GM19043 (cell line): ENCODE measurements at regions not wholly inside any gene's neighbourhood (a gene's known extent, or its start where the extent isn't known, plus 50 kb on each side); places are given as distances from the start of the nearest gene placed in this dataset.

Source experiments
- ATAC-seq: cut with Tn5 transposase; IDR thresholded peaks from one replicate; pipeline ENCODE4 v1.9.1; 2021; ENCODE audit warnings: low read depth; ENCODE audit not compliant: unreplicated experiment

GRCh38 chr12:68497702-68498101 lies 113.0 kb upstream of the RAP1B start:
- no peak for ATAC-seq

- ATAC-seq, result no peak
These were observed 112.0 kb upstream of the RAP1B start for GRCh38 chr12:68498736-68499135.

- ATAC-seq, result no peak
These were observed 111.1 kb upstream of the RAP1B start for GRCh38 chr12:68499616-68500015.

DNA sequence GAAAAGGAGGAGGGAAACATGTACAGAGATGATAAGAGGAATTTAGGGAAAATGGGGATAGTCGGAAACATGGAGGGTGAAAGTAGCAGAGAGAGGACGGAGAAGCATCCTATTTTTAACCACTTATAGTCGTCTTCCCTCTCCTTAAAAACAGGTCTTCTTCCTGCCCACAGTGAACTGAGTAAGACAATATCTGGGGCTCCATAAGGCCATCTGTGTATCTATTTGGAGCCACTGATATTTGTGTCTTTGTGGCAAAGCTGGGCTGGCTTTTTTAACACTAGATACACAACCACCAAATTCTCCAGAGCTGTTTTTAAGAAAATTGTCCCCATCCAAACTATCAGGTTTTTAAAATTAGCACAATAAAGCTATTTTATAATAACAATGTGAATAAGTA lies 109.5 kb upstream of the RAP1B start:
- ATAC-seq, result no peak

GRCh38 chr12:68505970-68506369 lies 104.7 kb upstream of the RAP1B start:
- no peak for ATAC-seq

DNA sequence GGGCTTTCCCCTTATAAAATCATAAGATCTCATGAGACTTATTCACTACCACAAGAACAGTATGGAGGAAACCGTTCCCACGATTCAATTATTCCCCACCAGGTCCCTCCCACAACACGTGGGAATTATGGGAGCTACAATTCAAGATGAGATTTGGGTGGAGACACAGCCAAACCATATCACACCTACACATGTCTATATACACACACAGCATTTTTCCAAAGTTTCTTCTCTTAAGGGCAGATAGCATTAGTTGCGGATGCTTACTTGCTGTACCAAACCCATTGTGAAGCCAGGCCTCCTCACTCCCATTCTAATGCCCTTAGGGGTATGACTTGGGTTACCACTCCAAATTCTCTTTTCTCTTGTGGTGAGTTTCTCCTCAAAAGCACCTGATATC lies 104.1 kb upstream of the RAP1B start:
- no peak for ATAC-seq

GRCh38 chr12:68507657-68508056 lies 103.0 kb upstream of the RAP1B start:
- ATAC-seq, result no peak

DNA sequence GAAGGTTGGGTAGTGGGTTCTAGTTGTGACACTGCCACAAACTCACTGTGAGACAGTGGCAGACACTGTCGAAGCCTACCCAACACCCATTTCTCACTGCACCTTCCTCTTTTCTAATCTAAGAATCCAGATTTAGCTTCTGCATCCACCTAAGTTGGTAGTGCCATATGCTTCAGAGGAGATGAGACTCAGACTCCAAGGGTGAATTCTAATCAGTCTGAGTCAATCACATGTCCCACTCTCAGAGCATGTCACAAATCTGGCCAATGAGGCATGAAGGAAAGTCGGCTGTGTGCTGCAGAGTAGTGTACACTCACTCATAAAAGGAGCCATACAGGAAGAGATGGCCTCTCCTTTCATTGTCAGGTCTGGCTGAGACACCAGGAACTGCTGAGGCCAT lies 102.1 kb upstream of the RAP1B start:
- no peak for ATAC-seq

DNA sequence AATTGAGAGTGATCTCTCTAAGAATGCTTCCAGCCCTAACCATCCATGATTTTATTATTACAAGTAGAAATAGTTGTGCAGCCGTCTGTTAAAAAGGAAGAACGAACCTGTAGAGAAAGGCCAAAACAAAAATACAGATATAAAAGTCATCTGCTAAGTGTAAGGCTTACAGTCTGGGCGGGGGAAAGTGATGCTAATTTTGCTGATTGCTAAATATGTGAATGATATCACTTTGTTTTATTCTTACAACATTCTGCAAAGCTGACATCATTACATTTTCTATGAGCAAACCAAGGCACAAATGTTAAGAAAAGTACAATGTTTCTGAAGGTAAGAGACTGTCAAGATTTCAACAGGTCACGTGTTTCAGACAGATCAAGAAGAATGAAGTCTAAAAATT lies 101.5 kb upstream of the RAP1B start:
- ATAC-seq, result no peak

- no peak for ATAC-seq
These were observed 100.3 kb upstream of the RAP1B start for GRCh38 chr12:68510397-68510796.

GRCh38 chr12:68514807-68515411 lies 95.8 kb upstream of the RAP1B start:
- ATAC-seq, result no peak

DNA sequence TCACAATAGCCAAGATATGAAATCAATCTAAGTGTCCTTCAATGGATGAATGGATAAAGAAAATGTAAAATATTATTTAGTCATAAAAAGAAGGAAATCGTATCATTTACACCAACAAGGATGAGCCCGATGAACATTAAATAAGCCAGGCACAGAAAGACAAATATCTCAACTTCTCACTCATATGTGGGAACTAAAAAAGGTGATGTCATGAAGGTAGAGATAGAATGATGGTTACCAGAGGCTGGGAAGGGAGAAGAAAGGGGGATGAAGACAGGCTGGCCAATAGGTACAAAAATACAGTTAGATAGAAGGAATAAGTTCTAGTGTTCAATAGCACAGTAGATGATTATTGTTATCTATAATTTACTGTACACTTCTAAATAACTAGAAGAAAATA lies 94.9 kb upstream of the RAP1B start:
- no peak for ATAC-seq

- ATAC-seq, result no peak
These were observed 89.3 kb upstream of the RAP1B start for GRCh38 chr12:68521321-68521839.

DNA sequence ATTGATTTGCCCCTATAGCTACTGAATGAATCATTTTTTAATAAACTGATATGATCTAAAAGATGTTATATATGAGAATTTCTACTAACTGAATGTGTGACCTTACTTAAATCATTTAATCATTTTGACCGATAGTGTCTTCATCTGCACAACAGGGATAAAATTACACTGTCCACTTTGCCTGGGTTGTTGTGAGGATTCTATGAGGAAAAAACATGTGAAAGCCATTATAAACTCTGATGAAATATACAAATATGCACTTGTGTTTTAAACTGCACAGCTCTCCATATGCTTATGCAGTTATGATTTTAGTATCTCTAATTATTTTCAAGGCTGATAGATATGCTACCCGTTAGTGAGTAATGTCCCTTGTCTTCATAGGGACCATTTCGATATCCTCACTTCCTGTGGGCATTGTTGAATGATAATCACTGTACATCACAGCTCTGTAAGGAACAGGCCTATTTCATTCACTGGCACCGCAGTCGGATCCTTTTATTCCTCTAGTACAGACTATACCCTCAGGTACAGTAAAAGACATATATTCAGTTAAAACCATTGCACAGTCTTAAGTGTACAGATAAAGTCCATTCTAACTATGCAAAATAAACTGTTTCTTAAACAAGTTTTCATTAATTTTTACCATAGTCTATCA lies 88.7 kb upstream of the RAP1B start:
- no peak for ATAC-seq

DNA sequence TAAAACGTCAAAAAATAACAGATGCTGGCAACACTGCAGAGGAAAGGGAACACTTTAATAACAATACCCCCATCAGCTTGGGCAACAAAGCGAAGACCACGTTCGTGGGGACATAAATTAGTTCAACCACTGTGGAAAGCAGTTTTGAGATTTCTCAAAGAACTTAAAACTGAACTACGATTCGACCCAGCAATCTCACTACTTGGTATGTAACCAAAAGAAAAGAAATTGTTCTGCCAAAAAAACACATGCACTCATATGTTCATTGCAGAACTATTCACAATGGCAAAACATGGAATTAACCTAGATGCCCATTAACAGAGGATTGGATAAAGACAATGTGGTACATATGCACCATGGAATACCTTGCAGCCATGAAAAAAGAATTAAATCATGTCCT lies 81.2 kb upstream of the RAP1B start:
- ATAC-seq, result no peak

- ATAC-seq, result no peak
These were observed 80.8 kb upstream of the RAP1B start for GRCh38 chr12:68529869-68530268.

- no peak for ATAC-seq
These were observed 80.4 kb upstream of the RAP1B start for GRCh38 chr12:68530299-68530698.

GRCh38 chr12:68530965-68531364 lies 79.7 kb upstream of the RAP1B start:
- no peak for ATAC-seq

GRCh38 chr12:68532204-68532886 lies 78.4 kb upstream of the RAP1B start:
- ATAC-seq, result no peak

GRCh38 chr12:68532887-68533248 lies 77.8 kb upstream of the RAP1B start:
- ATAC-seq, result no peak

GRCh38 chr12:68534108-68534507 lies 76.6 kb upstream of the RAP1B start:
- no peak for ATAC-seq

GRCh38 chr12:68536885-68537485 lies 73.7 kb upstream of the RAP1B start:
- ATAC-seq, result no peak
